ENCODE measurements at regions not wholly inside any gene's neighbourhood (a gene's known extent, or its start where the extent isn't known, plus 50 kb on each side); places are given as distances from the start of the nearest gene placed in this dataset.
"Not testable (repeated sequence)": the region's sequence is repeated elsewhere in the genome, so short reads cannot be mapped to it uniquely, and the experiment has no call there.

GRCh38 chr20:29326376-29327070 lies 1930.9 kb upstream of the DEFB115 start:
- TF ChIP-seq CTCF (IDR thresholded peaks at IDR 0.05; ENCODE audit: extremely low read depth, low read depth, low read length), result no peak
- no peaks in the 10 kb centered on the region for H3K4me1 ChIP-seq (ENCODE audit: insufficient read depth, low read length)
- H3K4me3 ChIP-seq (ENCODE audit: insufficient read depth, low read length), result no peak overlapping the region
- no peaks in the 10 kb centered on the region for H3K36me3 ChIP-seq (ENCODE audit: insufficient read depth, low read length)
- no peak overlapping the region for H3K4me2 ChIP-seq (ENCODE audit: insufficient read depth, low read length)
- H3K79me2 ChIP-seq (ENCODE audit: insufficient read depth, low read length), result no peaks in the 10 kb centered on the region
- no peak for DNase-seq (ENCODE audit: insufficient read length, low spot score, missing footprints)
- H3K9me3 ChIP-seq (ENCODE audit: low read depth, low read length), result peaks cover 4% of the 10 kb centered on the region
- H3K27me3 ChIP-seq (ENCODE audit: insufficient read depth, low read length), result no peaks in the 10 kb centered on the region
- no peak overlapping the region for H2AFZ ChIP-seq (ENCODE audit: low read length)
- H4K20me1 ChIP-seq (ENCODE audit: insufficient read depth, low read length), result no peaks in the 10 kb centered on the region
- H3K27ac ChIP-seq (ENCODE audit: low read depth, low read length), result no peak overlapping the region

- not testable (repeated sequence) for H3K27me3 ChIP-seq (ENCODE audit: insufficient read depth, low read length); H3K4me2 ChIP-seq (ENCODE audit: insufficient read depth, low read length); H4K20me1 ChIP-seq (ENCODE audit: insufficient read depth, low read length); H3K9me3 ChIP-seq (ENCODE audit: low read depth, low read length); H3K4me3 ChIP-seq (ENCODE audit: insufficient read depth, low read length); H3K4me1 ChIP-seq (ENCODE audit: insufficient read depth, low read length); H3K79me2 ChIP-seq (ENCODE audit: insufficient read depth, low read length); H2AFZ ChIP-seq (ENCODE audit: low read length); H3K27ac ChIP-seq (ENCODE audit: low read depth, low read length); H3K36me3 ChIP-seq (ENCODE audit: insufficient read depth, low read length)
- peak; percentile 70 for DNase-seq (ENCODE audit: insufficient read length, low spot score, missing footprints)
Observed at GRCh38 chr20:29327600-29328420, 1929.7 kb upstream of the DEFB115 start.

DNA sequence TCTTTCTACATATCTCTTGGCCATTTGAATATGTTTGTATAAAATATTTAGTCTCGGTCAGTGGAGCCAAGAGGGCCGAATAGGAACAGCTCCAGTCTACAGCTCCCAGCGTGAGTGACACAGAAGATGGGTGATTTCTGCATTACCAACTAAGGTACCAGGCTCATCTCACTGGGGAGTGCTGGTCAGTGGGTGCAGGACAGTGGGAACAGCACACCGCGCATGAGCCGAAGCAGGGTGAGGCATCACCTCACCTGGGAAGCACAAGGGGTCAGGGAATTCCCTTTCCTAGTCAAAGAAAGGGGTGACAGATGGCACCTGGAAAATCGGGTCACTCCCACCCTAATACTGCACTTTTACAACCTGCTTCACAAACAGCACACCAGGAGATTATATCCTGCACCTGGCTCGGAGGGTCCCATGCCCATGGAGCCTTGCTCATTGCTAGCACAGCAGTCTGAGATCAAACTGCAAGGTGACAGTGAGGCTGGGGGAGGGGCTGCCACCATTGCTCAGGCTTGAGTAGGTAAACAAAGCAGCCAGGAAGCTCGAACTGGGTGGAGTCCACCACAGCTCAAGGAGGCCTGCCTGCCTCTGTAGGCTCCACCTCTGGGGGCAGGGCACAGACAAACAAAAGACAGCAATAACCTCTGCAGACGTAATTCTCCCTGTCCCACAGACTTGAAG lies 1926.9 kb upstream of the DEFB115 start:
- not testable (repeated sequence) for H3K4me1 ChIP-seq (ENCODE audit: insufficient read depth, low read length); H3K9me3 ChIP-seq (ENCODE audit: low read depth, low read length); H2AFZ ChIP-seq (ENCODE audit: low read length); H4K20me1 ChIP-seq (ENCODE audit: insufficient read depth, low read length); H3K27me3 ChIP-seq (ENCODE audit: insufficient read depth, low read length); DNase-seq (ENCODE audit: insufficient read length, low spot score, missing footprints); H3K4me2 ChIP-seq (ENCODE audit: insufficient read depth, low read length); H3K4me3 ChIP-seq (ENCODE audit: insufficient read depth, low read length); H3K27ac ChIP-seq (ENCODE audit: low read depth, low read length); H3K36me3 ChIP-seq (ENCODE audit: insufficient read depth, low read length); H3K79me2 ChIP-seq (ENCODE audit: insufficient read depth, low read length)

GRCh38 chr20:29349836-29350235 lies 1907.6 kb upstream of the DEFB115 start:
- Histone ChIP-seq H3K4me1 (ENCODE audit: insufficient read depth, low read length) (no peaks in the 10 kb centered on the region), H4K20me1 (ENCODE audit: insufficient read depth, low read length) (no peaks in the 10 kb centered on the region), H3K27me3 (ENCODE audit: insufficient read depth, low read length) (no peaks in the 10 kb centered on the region), H3K4me3 (ENCODE audit: insufficient read depth, low read length) (no peak overlapping the region), H3K79me2 (ENCODE audit: insufficient read depth, low read length) (no peaks in the 10 kb centered on the region), H2AFZ (ENCODE audit: low read length) (no peak overlapping the region), H3K9me3 (ENCODE audit: low read depth, low read length) (no peaks in the 10 kb centered on the region), H3K36me3 (ENCODE audit: insufficient read depth, low read length) (no peaks in the 10 kb centered on the region), H3K4me2 (ENCODE audit: insufficient read depth, low read length) (no peak overlapping the region), H3K27ac (ENCODE audit: low read depth, low read length) (no peak overlapping the region)
- no peak for TF ChIP-seq CTCF (IDR thresholded peaks at IDR 0.05; ENCODE audit: extremely low read depth, low read depth, low read length)
- DNase-seq (ENCODE audit: insufficient read length, low spot score, missing footprints), result no peak

DNA sequence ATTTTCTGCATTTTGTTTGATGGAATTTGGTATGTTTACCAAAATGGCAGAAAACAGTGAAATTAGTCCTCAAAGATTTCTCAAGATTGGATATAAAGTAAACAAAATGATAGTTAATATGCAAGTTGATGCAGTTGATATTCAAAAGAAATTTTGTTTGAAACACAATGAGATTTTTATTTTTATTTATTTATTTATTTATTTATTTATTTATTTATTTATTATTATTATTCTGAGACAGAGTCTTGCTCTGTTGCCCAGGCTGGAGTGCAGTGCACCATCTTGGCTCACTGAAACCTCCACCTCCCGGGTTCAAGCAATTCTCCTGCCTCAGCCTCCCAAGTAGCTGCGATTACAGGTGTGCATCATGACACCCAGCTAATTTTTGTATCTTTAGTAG lies 1881.5 kb upstream of the DEFB115 start:
- H4K20me1 ChIP-seq (ENCODE audit: insufficient read depth, low read length); H3K79me2 ChIP-seq (ENCODE audit: insufficient read depth, low read length); H3K4me1 ChIP-seq (ENCODE audit: insufficient read depth, low read length); H3K36me3 ChIP-seq (ENCODE audit: insufficient read depth, low read length); H3K27ac ChIP-seq (ENCODE audit: low read depth, low read length); H3K4me3 ChIP-seq (ENCODE audit: insufficient read depth, low read length); H3K4me2 ChIP-seq (ENCODE audit: insufficient read depth, low read length); H2AFZ ChIP-seq (ENCODE audit: low read length); H3K27me3 ChIP-seq (ENCODE audit: insufficient read depth, low read length); H3K9me3 ChIP-seq (ENCODE audit: low read depth, low read length); DNase-seq (ENCODE audit: insufficient read length, low spot score, missing footprints): not testable (repeated sequence)

DNA sequence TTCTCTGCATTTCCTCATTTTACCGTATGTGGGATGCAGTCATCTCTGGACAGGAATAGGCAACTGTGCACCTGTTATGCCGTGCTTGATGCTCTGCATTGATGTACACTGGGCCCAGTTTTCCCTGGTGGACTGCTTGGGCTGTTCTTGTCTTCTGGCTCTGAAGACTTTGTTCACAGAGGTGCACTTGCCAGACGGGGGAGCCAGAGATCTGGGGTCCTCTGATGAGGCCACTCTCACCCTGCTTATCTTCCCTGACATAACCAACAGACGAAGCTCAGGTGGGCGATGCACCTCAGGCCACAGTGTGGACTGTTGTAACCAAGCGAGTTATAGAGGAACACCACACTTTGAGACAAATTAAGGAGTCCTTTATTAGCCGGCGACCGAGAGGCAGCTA lies 1864.6 kb upstream of the DEFB115 start:
- H3K27me3 ChIP-seq (ENCODE audit: insufficient read depth, low read length); H3K9me3 ChIP-seq (ENCODE audit: low read depth, low read length); DNase-seq (ENCODE audit: insufficient read length, low spot score, missing footprints); H3K36me3 ChIP-seq (ENCODE audit: insufficient read depth, low read length); H3K27ac ChIP-seq (ENCODE audit: low read depth, low read length); H3K79me2 ChIP-seq (ENCODE audit: insufficient read depth, low read length); H4K20me1 ChIP-seq (ENCODE audit: insufficient read depth, low read length); H3K4me2 ChIP-seq (ENCODE audit: insufficient read depth, low read length); H3K4me3 ChIP-seq (ENCODE audit: insufficient read depth, low read length); H2AFZ ChIP-seq (ENCODE audit: low read length); H3K4me1 ChIP-seq (ENCODE audit: insufficient read depth, low read length): not testable (repeated sequence)
